Mesodermal cell (in vitro differentiated cells): ENCODE measurements at regions not wholly inside any gene's neighbourhood (a gene's known extent, or its start where the extent isn't known, plus 50 kb on each side); places are given as distances from the start of the nearest gene placed in this dataset.
"Not testable (repeated sequence)": the region's sequence is repeated elsewhere in the genome, so short reads cannot be mapped to it uniquely, and the experiment has no call there.

ENCODE experiments used
- H3K27ac ChIP-seq: 2 replicates; pipeline ENCODE4 v1.7.0; 2013; ENCODE audit warnings: mild to moderate bottlenecking, low read depth, low read length, moderate library complexity; ENCODE audit not compliant: severe bottlenecking
- H3K36me3 ChIP-seq: 2 replicates; pipeline ENCODE4 v1.7.1; 2013; ENCODE audit warnings: mild to moderate bottlenecking, low read length, moderate library complexity; ENCODE audit not compliant: control insufficient read depth, insufficient read depth
- H3K4me1 ChIP-seq: one replicate; pipeline ENCODE4 v1.7.1; 2013; ENCODE audit warnings: mild to moderate bottlenecking, low read length; ENCODE audit not compliant: insufficient read depth, control insufficient read depth, poor library complexity, severe bottlenecking
- H3K4me3 ChIP-seq: 2 replicates; pipeline ENCODE4 v1.7.0; 2013; ENCODE audit warnings: low read length, control low read depth, mild to moderate bottlenecking; ENCODE audit not compliant: insufficient read depth, poor library complexity, severe bottlenecking; ENCODE audit errors: extremely low read depth
- H3K9me3 ChIP-seq: 2 replicates; pipeline ENCODE4 v1.7.1; 2013; ENCODE audit warnings: mild to moderate bottlenecking, low read length, moderate library complexity; ENCODE audit not compliant: control insufficient read depth
- WGBS, 2 experiments: methylation state at CpG; one replicate each; pipeline ENCODE4 v1.1.5; 2013; ENCODE audit warnings: missing lambda C conversion rate in 2 of 2; ENCODE audit not compliant: insufficient coverage in 2 of 2; 5-methylcytosine and 5-hydroxymethylcytosine counted together

DNA sequence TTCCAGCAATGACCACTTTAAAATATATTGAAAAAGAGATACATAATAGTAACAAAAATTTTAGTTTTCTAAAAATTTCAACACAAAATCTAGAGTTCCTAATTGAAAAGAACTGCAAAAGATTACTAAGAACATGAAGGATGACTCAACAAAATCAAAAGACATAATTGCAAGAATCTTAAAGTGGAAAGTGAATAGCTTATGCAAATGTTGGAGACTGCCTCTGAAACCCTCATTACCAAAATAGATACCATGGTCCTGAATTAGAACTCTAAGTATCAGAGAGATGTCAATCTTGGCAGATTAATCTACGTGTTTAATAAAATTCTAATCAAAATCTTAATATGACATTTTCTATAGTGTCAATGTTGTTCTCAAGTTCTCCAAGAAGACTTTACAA is 60.7 kb upstream of the SGO1 start:
- Histone ChIP-seq H3K9me3 (no peaks in the 10 kb centered on the region), H3K36me3 (no peaks in the 10 kb centered on the region), H3K4me1 (no peaks in the 10 kb centered on the region), H3K27ac (no peak overlapping the region), H3K4me3 (no peak overlapping the region)
- no CpG with 5 or more reads among the region's 1 CpG for WGBS, 2 experiments

DNA sequence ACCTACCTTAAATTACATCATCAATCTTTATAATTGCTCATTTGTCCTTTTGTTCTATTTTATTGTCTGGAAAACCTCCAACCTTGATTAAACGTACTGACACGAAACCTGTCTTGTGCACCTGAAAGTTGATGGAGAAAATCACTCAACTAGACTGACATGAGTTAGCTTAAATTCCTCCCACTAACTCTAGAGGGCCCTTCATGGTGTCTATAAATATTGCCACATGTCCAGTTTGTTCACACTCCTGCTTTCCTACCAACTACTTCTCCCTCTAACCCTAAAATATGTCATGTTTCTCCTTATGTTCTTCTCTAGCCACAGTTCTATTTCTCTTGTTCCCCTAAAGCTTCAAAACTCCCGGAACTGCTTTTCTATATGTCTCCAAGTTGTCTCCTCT is 59.8 kb upstream of the SGO1 start:
- H3K36me3 ChIP-seq, result no peaks in the 10 kb centered on the region
- H3K4me1 ChIP-seq, result no peaks in the 10 kb centered on the region
- no peak overlapping the region for H3K4me3 ChIP-seq
- H3K9me3 ChIP-seq, result no peaks in the 10 kb centered on the region
- H3K27ac ChIP-seq, result no peak overlapping the region
- WGBS, 2 experiments, result 89 to 100% methylated on average over 3 of the region's 3 CpGs

DNA sequence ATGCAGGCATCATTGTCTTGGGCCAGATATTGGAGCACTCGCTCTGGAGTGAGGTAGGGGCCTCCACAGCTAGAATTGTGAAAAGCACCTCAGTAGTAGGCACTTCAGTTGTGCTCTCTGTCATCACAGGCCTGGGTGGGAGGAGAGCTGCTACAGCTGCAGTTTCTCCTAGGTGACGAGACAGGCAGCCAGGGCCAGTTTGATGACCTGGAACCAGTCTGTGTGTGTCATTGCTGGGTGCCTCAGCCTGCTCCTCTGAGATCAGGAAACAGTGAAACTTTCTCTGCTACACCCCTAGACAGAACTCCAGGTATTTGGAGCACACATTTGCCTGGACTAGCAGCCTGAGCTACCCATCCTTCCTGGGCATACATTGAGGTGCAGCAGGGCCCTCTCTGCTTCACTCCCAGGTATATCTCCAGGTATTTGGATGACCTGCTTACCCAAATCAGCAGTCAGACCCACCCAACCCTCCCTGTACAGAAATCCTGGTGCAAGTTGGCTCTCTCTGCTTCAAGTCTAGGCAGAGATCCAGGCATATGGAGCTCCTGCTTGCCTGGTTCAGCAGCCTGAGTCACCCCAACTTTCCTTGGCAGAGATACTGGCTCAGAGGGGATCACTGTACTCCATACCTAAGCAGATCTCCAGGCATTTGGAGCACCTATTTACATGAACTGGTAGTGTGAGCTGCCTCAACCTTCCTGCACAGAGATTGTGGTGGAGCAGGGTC is 54.3 kb upstream of the SGO1 start:
- Histone ChIP-seq H3K4me1 (no peaks in the 10 kb centered on the region), H3K27ac (no peak overlapping the region), H3K36me3 (no peaks in the 10 kb centered on the region), H3K9me3 (no peaks in the 10 kb centered on the region), H3K4me3 (no peak overlapping the region)
- WGBS, 2 experiments, result 81 to 100% methylated on average over 2 of the region's 2 CpGs

DNA sequence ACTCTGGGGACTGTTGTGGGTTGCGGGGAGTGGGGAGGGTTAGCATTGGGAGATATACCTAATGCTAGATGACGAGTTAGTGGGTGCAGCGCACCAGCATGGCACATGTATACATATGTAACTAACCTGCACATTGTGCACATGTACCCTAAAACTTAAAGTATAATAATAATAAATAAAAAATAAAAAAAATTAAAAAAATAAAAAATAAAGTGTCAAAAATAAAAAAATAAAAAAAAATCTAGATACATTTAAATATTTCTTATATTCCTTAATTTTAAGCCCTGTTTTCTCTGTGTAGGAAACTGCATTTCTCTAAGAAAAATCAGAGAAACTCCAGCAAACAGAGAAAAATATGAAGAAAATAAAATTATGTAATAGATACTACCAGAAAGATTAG is 52.2 kb upstream of the SGO1 start:
- not testable (repeated sequence) for H3K36me3 ChIP-seq, H3K4me3 ChIP-seq, H3K27ac ChIP-seq, H3K4me1 ChIP-seq, H3K9me3 ChIP-seq
- WGBS, 2 experiments, result no CpG with 5 or more reads among the region's 3 CpGs

DNA sequence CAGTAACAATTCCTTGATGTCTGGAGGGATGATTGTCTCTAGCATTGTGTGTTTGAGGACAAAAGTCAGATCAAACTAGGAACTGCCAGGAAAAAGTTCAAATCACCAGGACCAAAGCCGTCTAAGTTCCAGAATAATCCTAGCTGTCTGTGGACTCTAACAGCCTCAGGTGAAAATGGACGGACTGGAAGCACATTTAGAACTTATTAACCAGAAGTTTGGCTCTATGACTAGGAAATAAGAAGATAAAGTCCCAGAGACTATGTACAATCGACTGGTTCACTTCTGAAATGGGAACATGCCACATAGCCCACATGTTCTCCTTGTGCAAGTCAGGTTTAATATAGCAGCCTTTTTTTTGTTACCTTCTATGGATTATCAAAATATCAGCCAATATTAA is 50.6 kb upstream of the SGO1 start:
- Histone ChIP-seq H3K9me3 (no peaks in the 10 kb centered on the region), H3K4me1 (no peaks in the 10 kb centered on the region), H3K4me3 (no peak overlapping the region), H3K27ac (no peak overlapping the region), H3K36me3 (no peaks in the 10 kb centered on the region)
- 61 to 65% methylated on average over 2 to 3 of the region's 3 CpGs for WGBS, 2 experiments
